HCT116 (cell line): ENCODE measurements at regions not wholly inside any gene's neighbourhood (a gene's known extent, or its start where the extent isn't known, plus 50 kb on each side); places are given as distances from the start of the nearest gene placed in this dataset.

Experiments used
- ATAC-seq: fragments of 200-7000 bp; cut with Tn5 transposase; 2 replicates; pipeline ENCODE4 v1.9.1; 2020; ENCODE audit warnings: mild to moderate bottlenecking, moderate library complexity
- BruUV-seq: library from RNA; stranded (reverse); fragments of 400-500 nt; replicated peaks from 2 replicates; lab custom pipeline; 2021; lab: Mats Ljungman, UMichigan
- CTCF ChIA-PET: fragments of 300-600 bp; sonication (Branson Sonifier 250); formaldehyde crosslinking; loops from one replicate; lab custom pipeline; 2021; ENCODE audit warnings: antibody characterized with exemption; lab: Charles Lee
- POLR2A ChIA-PET: fragments of 300-600, 350-600 bp; sonication (Branson Sonifier 250); formaldehyde crosslinking; loops from one replicate; lab custom pipeline; 2021; ENCODE audit warnings: antibody characterized with exemption; lab: Charles Lee
- RAD21 ChIA-PET, 2 experiments: fragments of 300-600 bp; sonication (Branson Sonifier 250); formaldehyde crosslinking; loops; one replicate each; lab custom pipeline; 2023; ENCODE audit warnings: low total read pairs in 2 of 2; ENCODE audit not compliant: uncharacterized antibody in 2 of 2, unreplicated experiment in 2 of 2, low non-redundant PET in 1 of 2; lab: Charles Lee
- DNase-seq: peaks from one replicate; pipeline ENCODE4 v3.0.0-alpha.2; 2010; ENCODE audit warnings: low read depth, low spot score
- H2AFZ ChIP-seq: fragments of 200-600 bp; shearing (Covaris generic), sonication (generic); 2 replicates; pipeline ENCODE4 v1.6.1; 2017; ENCODE audit warnings: low read depth, mixed run types, mixed read lengths, antibody characterized with exemption, low read length; ENCODE audit not compliant: poor library complexity, severe bottlenecking
- H3K27ac ChIP-seq: 2 replicates; pipeline ENCODE4 v1.5.1; 2012; ENCODE audit warnings: low read depth, low read length
- H3K27me3 ChIP-seq: fragments of 200-600 bp; sonication (generic); 2 replicates; pipeline ENCODE4 v1.6.1; 2016; ENCODE audit warnings: mixed run types, low read length, mixed read lengths; ENCODE audit not compliant: insufficient read depth
- H3K36me3 ChIP-seq, 2 experiments: fragments of 200-500 bp in 1 of 2; fragments of 200-600 bp in 1 of 2; sonication (Bioruptor generic) in 1 of 2; sonication (generic) in 1 of 2; 2 replicates each; pipeline versions ENCODE4 v1.5.1 to v1.6.1; 2014 to 2016; ENCODE audit warnings: low read length in 2 of 2, inconsistent platforms in 1 of 2, mixed read lengths in 1 of 2, mixed run types in 1 of 2; ENCODE audit not compliant: insufficient read depth in 2 of 2, control insufficient read depth in 1 of 2
- H3K4me1 ChIP-seq, 2 experiments: fragments of 200-600 bp in 1 of 2; sonication (generic) in 1 of 2; 2 replicates each; pipeline versions ENCODE4 v1.5.1 to v1.6.1; 2012 to 2017; ENCODE audit warnings: low read length in 2 of 2, inconsistent platforms in 1 of 2, mild to moderate bottlenecking in 1 of 2, mixed read lengths in 1 of 2, mixed run types in 1 of 2, moderate library complexity in 1 of 2; ENCODE audit not compliant: insufficient read depth in 2 of 2, control insufficient read depth in 1 of 2
- H3K4me2 ChIP-seq: fragments of 200-600 bp; sonication (generic); 2 replicates; pipeline ENCODE4 v1.6.1; 2017; ENCODE audit warnings: mixed run types, low read length, mixed read lengths
- H3K4me3 ChIP-seq, 2 experiments: fragments of 200-600 bp in 1 of 2; sonication (generic) in 1 of 2; replicated peaks in 1 of 2; 2 replicates each; pipeline ENCODE4 v1.5.1; 2011 to 2016; ENCODE audit warnings: low read length in 2 of 2, control low read depth in 1 of 2, low read depth in 1 of 2, mild to moderate bottlenecking in 1 of 2, mixed read lengths in 1 of 2, mixed run types in 1 of 2
- H3K79me2 ChIP-seq: fragments of 200-600 bp; sonication (generic); 2 replicates; pipeline ENCODE4 v1.6.1; 2017; ENCODE audit warnings: mild to moderate bottlenecking, mixed run types, low read length, moderate library complexity, mixed read lengths; ENCODE audit not compliant: insufficient read depth
- H3K9ac ChIP-seq: fragments of 200-600 bp; sonication (generic); 2 replicates; pipeline ENCODE4 v1.6.1; 2016; ENCODE audit warnings: low read length, mixed read lengths
- H3K9me2 ChIP-seq: fragments of 200-600 bp; sonication (generic), shearing (Covaris generic); 2 replicates; pipeline ENCODE4 v1.6.1; 2017; ENCODE audit warnings: mixed run types, mild to moderate bottlenecking, moderate library complexity; ENCODE audit not compliant: insufficient read depth
- H3K9me3 ChIP-seq, 2 experiments: fragments of 200-500 bp in 1 of 2; fragments of 200-600 bp in 1 of 2; sonication (Bioruptor generic) in 1 of 2; sonication (generic) in 1 of 2; 2 replicates each; pipeline ENCODE4 v1.6.1; 2014 to 2017; ENCODE audit warnings: low read length in 2 of 2, mixed read lengths in 2 of 2, inconsistent platforms in 1 of 2, low read depth in 1 of 2, mild to moderate bottlenecking in 1 of 2, mixed run types in 1 of 2, moderate library complexity in 1 of 2; ENCODE audit not compliant: control insufficient read depth in 1 of 2, insufficient read depth in 1 of 2
- H4K20me1 ChIP-seq: fragments of 200-600 bp; sonication (generic), shearing (Covaris generic); 2 replicates; pipeline ENCODE4 v1.6.1; 2017; ENCODE audit warnings: mixed run types, mild to moderate bottlenecking, moderate library complexity; ENCODE audit not compliant: insufficient read depth
- CBX3 ChIP-seq: IDR thresholded peaks from 2 replicates; pipeline ENCODE4 v1.6.1; 2012; ENCODE audit warnings: low read depth
- ELF1 ChIP-seq: IDR thresholded peaks from 2 replicates; pipeline ENCODE4 v1.6.1; 2012; ENCODE audit warnings: low read depth, borderline replicate concordance
- EZH2 ChIP-seq: fragments of 200-600 bp; sonication (generic); IDR thresholded peaks from 2 replicates; pipeline ENCODE4 v1.6.1; 2017; ENCODE audit warnings: antibody characterized with exemption, mixed run types
- FOSL1 ChIP-seq: IDR thresholded peaks from 2 replicates; pipeline ENCODE4 v1.6.1; 2012; ENCODE audit warnings: low read depth
- POLR2A ChIP-seq: IDR thresholded peaks from 2 replicates; pipeline ENCODE4 v1.7.0; 2011; ENCODE audit warnings: borderline replicate concordance; ENCODE audit not compliant: insufficient read depth, insufficient read length; ENCODE audit errors: extremely low read depth
- RAD21 ChIP-seq: IDR thresholded peaks from 2 replicates; pipeline ENCODE4 v1.6.1; 2012; ENCODE audit warnings: low read depth, mild to moderate bottlenecking
- SIN3A ChIP-seq: IDR thresholded peaks from 2 replicates; pipeline ENCODE4 v1.6.1; 2012; ENCODE audit warnings: low read depth
- SRF ChIP-seq: IDR thresholded peaks from 2 replicates; pipeline ENCODE4 v1.6.1; 2012; ENCODE audit warnings: low read depth
- TCF7L2 ChIP-seq: IDR thresholded peaks from 2 replicates; pipeline ENCODE4 v1.7.0; 2011; ENCODE audit warnings: borderline replicate concordance, inconsistent platforms; ENCODE audit not compliant: insufficient read depth, insufficient read length; ENCODE audit errors: extremely low read depth
- YY1 ChIP-seq: IDR thresholded peaks from 2 replicates; pipeline ENCODE4 v1.6.1; 2011; ENCODE audit warnings: low read length, low read depth, moderate library complexity, mild to moderate bottlenecking; ENCODE audit not compliant: insufficient replicate concordance; ENCODE audit errors: extremely low read depth
- ZFX ChIP-seq: fragments of 450-650 bp; IDR thresholded peaks from 2 replicates; pipeline ENCODE4 v1.6.1; 2017
- ZNF274 ChIP-seq: fragments of 200-500 bp; sonication (Bioruptor generic); IDR thresholded peaks from 2 replicates; pipeline ENCODE4 v1.6.1; 2014; ENCODE audit warnings: mild to moderate bottlenecking, low read depth, low read length, inconsistent platforms
- intact Hi-C: fragments of 100-400 bp; cut with micrococcal nuclease; formaldehyde crosslinking; loops from 2 replicates; pipeline ENCODE4 v1.10.0; 2022
- TF ChIP-seq, protein P1 (sequence below): IDR thresholded peaks from 2 replicates; pipeline ENCODE4 v1.6.1; 2012
- TF ChIP-seq, protein P2 (sequence below): IDR thresholded peaks from 2 replicates; pipeline ENCODE4 v1.6.1; 2012
- TF ChIP-seq, protein P3 (sequence below): IDR thresholded peaks from 2 replicates; pipeline ENCODE4 v1.6.1; 2011; ENCODE audit warnings: mild to moderate bottlenecking, low read length, moderate library complexity; ENCODE audit not compliant: insufficient replicate concordance; ENCODE audit errors: extremely low read depth
- TF ChIP-seq, protein P4 (sequence below), 3 experiments: fragments of 200-600 bp in 1 of 3; sonication (generic) in 1 of 3; IDR thresholded peaks in 2 of 3; conservative IDR thresholded peaks in 1 of 3; 2 replicates each; pipeline ENCODE4 v1.5.1; 2012 to 2017; ENCODE audit warnings: low read depth in 2 of 3, low read length in 2 of 3, antibody characterized with exemption in 1 of 3, borderline replicate concordance in 1 of 3, control low read depth in 1 of 3, mild to moderate bottlenecking in 1 of 3, mixed read lengths in 1 of 3, mixed run types in 1 of 3, moderate library complexity in 1 of 3; ENCODE audit not compliant: insufficient read depth in 1 of 3

DNA sequence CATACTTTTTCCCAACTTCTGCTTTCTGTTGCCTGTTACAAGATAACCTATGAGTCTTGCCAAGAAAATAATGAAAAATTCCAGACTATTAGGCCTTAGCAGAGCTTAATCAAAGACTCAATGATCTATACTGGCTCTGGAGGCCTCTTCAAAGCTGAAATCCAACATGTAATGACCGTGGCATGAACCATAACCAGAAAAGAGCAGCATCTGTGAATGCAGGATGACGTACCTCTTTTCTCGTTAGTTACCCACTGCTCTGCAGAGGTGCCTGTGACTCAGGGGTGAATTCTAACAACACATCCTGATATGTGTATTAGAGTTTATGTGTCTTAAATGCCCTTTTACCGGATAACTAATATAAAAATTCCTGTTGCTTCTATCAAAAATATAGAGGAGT lies 645.4 kb downstream of the PRELID2 start:
- no peak for DNase-seq
- H3K27ac ChIP-seq: no peak overlapping the region
- no peaks in the 10 kb centered on the region for H3K79me2 ChIP-seq
- no peak overlapping the region for H2AFZ ChIP-seq
- no peak overlapping the region for H3K4me2 ChIP-seq
- no peaks in the 10 kb centered on the region for H4K20me1 ChIP-seq
- BruUV-seq: no TSS peak
- no peaks in the 10 kb centered on the region for H3K9me3 ChIP-seq
- intact Hi-C loops: no loop called here
- H3K9ac ChIP-seq: no peak overlapping the region
- CTCF ChIA-PET: no interaction called here
- TF ChIP-seq ZNF274: no peak
- TF ChIP-seq, protein P1, sequence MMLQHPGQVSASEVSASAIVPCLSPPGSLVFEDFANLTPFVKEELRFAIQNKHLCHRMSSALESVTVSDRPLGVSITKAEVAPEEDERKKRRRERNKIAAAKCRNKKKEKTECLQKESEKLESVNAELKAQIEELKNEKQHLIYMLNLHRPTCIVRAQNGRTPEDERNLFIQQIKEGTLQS: no peak
- TF ChIP-seq YY1: no peak
- no peak for TF ChIP-seq ELF1
- no peak for TF ChIP-seq POLR2A
- TF ChIP-seq, protein P2, sequence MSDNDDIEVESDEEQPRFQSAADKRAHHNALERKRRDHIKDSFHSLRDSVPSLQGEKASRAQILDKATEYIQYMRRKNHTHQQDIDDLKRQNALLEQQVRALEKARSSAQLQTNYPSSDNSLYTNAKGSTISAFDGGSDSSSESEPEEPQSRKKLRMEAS: no peak
- no peak for TF ChIP-seq CBX3
- TF ChIP-seq ZFX: no peak
- TF ChIP-seq, protein P3, sequence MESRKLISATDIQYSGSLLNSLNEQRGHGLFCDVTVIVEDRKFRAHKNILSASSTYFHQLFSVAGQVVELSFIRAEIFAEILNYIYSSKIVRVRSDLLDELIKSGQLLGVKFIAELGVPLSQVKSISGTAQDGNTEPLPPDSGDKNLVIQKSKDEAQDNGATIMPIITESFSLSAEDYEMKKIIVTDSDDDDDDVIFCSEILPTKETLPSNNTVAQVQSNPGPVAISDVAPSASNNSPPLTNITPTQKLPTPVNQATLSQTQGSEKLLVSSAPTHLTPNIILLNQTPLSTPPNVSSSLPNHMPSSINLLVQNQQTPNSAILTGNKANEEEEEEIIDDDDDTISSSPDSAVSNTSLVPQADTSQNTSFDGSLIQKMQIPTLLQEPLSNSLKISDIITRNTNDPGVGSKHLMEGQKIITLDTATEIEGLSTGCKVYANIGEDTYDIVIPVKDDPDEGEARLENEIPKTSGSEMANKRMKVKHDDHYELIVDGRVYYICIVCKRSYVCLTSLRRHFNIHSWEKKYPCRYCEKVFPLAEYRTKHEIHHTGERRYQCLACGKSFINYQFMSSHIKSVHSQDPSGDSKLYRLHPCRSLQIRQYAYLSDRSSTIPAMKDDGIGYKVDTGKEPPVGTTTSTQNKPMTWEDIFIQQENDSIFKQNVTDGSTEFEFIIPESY: no peak
- TF ChIP-seq RAD21: no peak
- TF ChIP-seq, protein P4, sequence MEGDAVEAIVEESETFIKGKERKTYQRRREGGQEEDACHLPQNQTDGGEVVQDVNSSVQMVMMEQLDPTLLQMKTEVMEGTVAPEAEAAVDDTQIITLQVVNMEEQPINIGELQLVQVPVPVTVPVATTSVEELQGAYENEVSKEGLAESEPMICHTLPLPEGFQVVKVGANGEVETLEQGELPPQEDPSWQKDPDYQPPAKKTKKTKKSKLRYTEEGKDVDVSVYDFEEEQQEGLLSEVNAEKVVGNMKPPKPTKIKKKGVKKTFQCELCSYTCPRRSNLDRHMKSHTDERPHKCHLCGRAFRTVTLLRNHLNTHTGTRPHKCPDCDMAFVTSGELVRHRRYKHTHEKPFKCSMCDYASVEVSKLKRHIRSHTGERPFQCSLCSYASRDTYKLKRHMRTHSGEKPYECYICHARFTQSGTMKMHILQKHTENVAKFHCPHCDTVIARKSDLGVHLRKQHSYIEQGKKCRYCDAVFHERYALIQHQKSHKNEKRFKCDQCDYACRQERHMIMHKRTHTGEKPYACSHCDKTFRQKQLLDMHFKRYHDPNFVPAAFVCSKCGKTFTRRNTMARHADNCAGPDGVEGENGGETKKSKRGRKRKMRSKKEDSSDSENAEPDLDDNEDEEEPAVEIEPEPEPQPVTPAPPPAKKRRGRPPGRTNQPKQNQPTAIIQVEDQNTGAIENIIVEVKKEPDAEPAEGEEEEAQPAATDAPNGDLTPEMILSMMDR (IDR thresholded peaks at IDR 0.05 in 2 of 3, conservative IDR thresholded peaks at IDR 0.05 in 1 of 3; ENCODE audit: borderline replicate concordance in 1 of 3, insufficient read depth in 1 of 3, low read depth in 2 of 3, low read length in 2 of 3): no peak
- TF ChIP-seq SRF: no peak
- no peak for TF ChIP-seq SIN3A
- no peak for TF ChIP-seq TCF7L2
- TF ChIP-seq FOSL1: no peak
- TF ChIP-seq EZH2: no peak
- TF ChIP-seq, all 23 proteins: peak for 0
- no peak for ATAC-seq
- POLR2A ChIA-PET: no interaction called here
- Histone ChIP-seq H3K4me3 (no peak overlapping the region), H3K27me3 (0 out of 2 replicates have a peak, but pooled peaks cover 3% of the 10 kb centered on the region), H3K36me3 (no peaks in the 10 kb centered on the region), H3K9me2 (no peaks in the 10 kb centered on the region), H3K4me1 (no peaks in the 10 kb centered on the region)
- RAD21 ChIA-PET: no interaction called here
